ENCODE measurements at regions not wholly inside any gene's neighbourhood (a gene's known extent, or its start where the extent isn't known, plus 50 kb on each side); places are given as distances from the start of the nearest gene placed in this dataset.

DNA sequence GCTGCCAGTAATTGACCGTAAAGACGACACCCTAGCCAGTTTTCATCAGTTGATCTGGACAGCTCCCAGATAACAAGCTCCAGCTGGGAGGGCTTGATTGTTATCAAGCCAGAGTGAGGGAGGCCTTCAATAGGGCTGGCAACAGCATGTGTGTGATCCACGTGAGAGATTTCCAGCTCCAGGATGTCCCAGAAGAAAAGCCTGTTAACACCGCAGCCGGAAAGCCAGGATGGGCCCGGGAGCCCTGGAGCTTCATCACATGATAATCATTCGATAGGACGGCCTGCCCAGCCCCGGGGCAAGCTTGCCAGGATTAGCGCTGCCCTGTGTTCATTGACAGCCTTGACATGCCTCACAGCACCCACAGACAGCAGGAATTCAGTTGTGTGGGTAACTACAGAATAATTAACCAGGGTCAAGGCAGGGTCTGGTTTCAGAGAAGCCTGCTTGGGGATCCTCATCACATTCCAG is 182.5 kb downstream of the C1D start:
- TF ChIP-seq CTCF (IDR thresholded peaks at IDR 0.05) = no peak
- no peak for TF ChIP-seq POLR2A (IDR thresholded peaks at IDR 0.05)
- 43 to 45% methylated on average over 8 to 10 of the region's 10 CpGs for WGBS, 2 donors
- intact Hi-C loops (cut with DNase I; ENCODE audit: low total_unique reads) = loop anchor here (5.0 kb wide), 1 partner anchor 128 kb away; no protein-coding TSS in a partner anchor
- DNase-seq (ENCODE audit: low spot score in 2 of 2) = peak; percentile 34 to 86
- H3K4me3 ChIP-seq (ENCODE audit: low read depth, poor library complexity, severe bottlenecking) = no peak overlapping the region

- intact Hi-C loops (cut with DNase I; ENCODE audit: low total_unique reads) = loop anchor here (5.0 kb wide), 1 partner anchor 130 kb away; no protein-coding TSS in a partner anchor
- 44 to 56% methylated on average over 4 of the region's 4 CpGs for WGBS, 2 donors
- no peak for DNase-seq (ENCODE audit: low spot score in 2 of 2)
- TF ChIP-seq POLR2A (IDR thresholded peaks at IDR 0.05) (no peak), CTCF (IDR thresholded peaks at IDR 0.05) (no peak)
- no peak overlapping the region for H3K4me3 ChIP-seq (ENCODE audit: low read depth, poor library complexity, severe bottlenecking)
Measured at GRCh38 chr2:67881816-67882215, 181.0 kb downstream of the C1D start.

- DNase-seq (ENCODE audit: low spot score in 2 of 2) = no peak
- TF ChIP-seq POLR2A (IDR thresholded peaks at IDR 0.05) (no peak), CTCF (IDR thresholded peaks at IDR 0.05) (no peak)
- H3K4me3 ChIP-seq (ENCODE audit: low read depth, poor library complexity, severe bottlenecking) = no peak overlapping the region
- intact Hi-C loops (cut with DNase I; ENCODE audit: low total_unique reads) = loop anchor here (5.0 kb wide), 1 partner anchor 131 kb away; no protein-coding TSS in a partner anchor
- WGBS, 2 donors = 49 to 50% methylated on average over 3 of the region's 3 CpGs
Measured at GRCh38 chr2:67883316-67884087, 179.3 kb downstream of the C1D start.

DNA sequence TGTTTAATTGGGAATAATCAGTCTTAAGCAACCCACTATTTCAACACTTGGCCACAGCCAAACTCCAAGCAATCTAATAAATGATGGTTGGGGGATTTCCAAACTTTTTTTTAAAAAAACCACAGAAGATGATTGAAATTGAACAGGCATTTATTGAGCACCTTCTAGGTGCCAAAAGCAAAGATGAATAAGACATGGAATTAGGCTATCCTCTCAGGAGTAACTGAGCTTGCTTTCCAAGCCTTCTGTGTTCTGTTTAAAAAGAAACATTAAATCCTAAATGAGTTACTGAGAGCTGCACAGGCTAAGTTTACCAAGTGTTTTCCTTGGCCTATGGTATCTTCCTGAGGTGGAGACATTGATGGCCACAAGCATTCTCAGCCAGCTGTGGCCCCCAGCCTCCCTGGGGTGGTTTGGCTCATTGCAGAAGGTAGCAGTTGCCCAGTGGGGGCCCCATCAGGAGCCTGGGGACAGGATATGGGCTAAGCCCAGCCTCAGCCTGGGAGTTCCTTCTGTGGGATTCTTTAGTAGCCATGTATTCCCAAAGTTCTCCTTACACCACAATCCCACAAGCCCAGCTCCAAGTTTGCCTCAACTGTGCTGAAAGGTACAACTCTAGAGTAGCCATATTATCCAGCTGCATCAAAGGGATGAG is 174.3 kb downstream of the C1D start:
- TF ChIP-seq CTCF (IDR thresholded peaks at IDR 0.05) = no peak
- TF ChIP-seq POLR2A (IDR thresholded peaks at IDR 0.05) = no peak
- no peak for DNase-seq (ENCODE audit: low spot score in 2 of 2)
- H3K4me3 ChIP-seq (ENCODE audit: low read depth, poor library complexity, severe bottlenecking) = no peak overlapping the region
- intact Hi-C loops (cut with DNase I; ENCODE audit: low total_unique reads) = no loop called here

- H3K4me3 ChIP-seq (ENCODE audit: low read depth, poor library complexity, severe bottlenecking) = no peak overlapping the region
- intact Hi-C loops (cut with DNase I; ENCODE audit: low total_unique reads) = no loop called here
- TF ChIP-seq POLR2A (IDR thresholded peaks at IDR 0.05) = no peak
- no peak for TF ChIP-seq CTCF (IDR thresholded peaks at IDR 0.05)
- 52 to 72% methylated on average over 2 of the region's 2 CpGs for WGBS, 2 donors
- DNase-seq (ENCODE audit: low spot score in 2 of 2) = no peak
Measured at GRCh38 chr2:67889056-67889455, 173.7 kb downstream of the C1D start.

Data from lower leg skin (tissue), 4 donors.